ENCODE measurements at regions not wholly inside any gene's neighbourhood (a gene's known extent, or its start where the extent isn't known, plus 50 kb on each side); places are given as distances from the start of the nearest gene placed in this dataset.

DNA sequence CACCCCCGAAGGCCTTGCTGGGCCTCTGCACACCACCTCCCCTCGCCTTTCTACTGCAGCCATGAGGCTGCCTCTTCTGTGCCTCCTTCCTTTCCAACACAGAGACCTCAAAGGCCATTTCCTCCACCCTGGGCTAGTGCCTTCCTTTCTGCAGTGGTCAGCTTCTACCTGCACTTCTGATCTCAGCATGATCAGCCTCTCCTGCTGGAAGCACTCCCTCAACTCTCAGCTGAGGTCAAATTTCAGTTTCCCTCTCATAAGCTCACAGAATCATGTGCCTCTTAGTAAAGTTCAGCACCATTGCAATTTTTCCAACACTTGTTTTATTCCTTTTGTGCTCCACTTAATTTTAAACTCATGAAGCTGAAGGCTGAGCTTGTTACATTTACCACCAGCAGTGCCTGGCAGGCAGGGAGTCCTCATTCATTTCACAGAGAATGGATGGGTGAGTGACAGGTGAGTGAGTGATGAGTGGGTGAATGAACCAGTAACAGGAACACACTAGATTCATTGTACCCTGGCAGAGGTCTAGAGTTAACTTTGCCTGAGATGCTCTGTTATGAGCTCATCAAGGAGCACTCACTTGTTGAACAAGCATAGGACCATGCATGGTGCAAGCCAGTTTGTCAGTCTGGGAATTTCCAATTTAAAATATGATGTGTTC lies 124.0 kb upstream of the PRSS58 start:
- TF ChIP-seq POLR2AphosphoS5 (IDR thresholded peaks at IDR 0.05; ENCODE audit: low read depth), result no peak
- no peak for TF ChIP-seq CTCF (IDR thresholded peaks at IDR 0.05; ENCODE audit: insufficient read depth, low read length)
- TF ChIP-seq, protein P1, sequence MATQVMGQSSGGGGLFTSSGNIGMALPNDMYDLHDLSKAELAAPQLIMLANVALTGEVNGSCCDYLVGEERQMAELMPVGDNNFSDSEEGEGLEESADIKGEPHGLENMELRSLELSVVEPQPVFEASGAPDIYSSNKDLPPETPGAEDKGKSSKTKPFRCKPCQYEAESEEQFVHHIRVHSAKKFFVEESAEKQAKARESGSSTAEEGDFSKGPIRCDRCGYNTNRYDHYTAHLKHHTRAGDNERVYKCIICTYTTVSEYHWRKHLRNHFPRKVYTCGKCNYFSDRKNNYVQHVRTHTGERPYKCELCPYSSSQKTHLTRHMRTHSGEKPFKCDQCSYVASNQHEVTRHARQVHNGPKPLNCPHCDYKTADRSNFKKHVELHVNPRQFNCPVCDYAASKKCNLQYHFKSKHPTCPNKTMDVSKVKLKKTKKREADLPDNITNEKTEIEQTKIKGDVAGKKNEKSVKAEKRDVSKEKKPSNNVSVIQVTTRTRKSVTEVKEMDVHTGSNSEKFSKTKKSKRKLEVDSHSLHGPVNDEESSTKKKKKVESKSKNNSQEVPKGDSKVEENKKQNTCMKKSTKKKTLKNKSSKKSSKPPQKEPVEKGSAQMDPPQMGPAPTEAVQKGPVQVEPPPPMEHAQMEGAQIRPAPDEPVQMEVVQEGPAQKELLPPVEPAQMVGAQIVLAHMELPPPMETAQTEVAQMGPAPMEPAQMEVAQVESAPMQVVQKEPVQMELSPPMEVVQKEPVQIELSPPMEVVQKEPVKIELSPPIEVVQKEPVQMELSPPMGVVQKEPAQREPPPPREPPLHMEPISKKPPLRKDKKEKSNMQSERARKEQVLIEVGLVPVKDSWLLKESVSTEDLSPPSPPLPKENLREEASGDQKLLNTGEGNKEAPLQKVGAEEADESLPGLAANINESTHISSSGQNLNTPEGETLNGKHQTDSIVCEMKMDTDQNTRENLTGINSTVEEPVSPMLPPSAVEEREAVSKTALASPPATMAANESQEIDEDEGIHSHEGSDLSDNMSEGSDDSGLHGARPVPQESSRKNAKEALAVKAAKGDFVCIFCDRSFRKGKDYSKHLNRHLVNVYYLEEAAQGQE (IDR thresholded peaks at IDR 0.05; ENCODE audit: insufficient replicate concordance, low read depth), result no peak
- TF ChIP-seq SPI1 (IDR thresholded peaks at IDR 0.05; ENCODE audit: borderline replicate concordance, low read depth), result no peak
